HG02938 (cell line): ENCODE measurements at regions not wholly inside any gene's neighbourhood (a gene's known extent, or its start where the extent isn't known, plus 50 kb on each side); places are given as distances from the start of the nearest gene placed in this dataset.
A peak's percentile ranks its signal among the peaks of the same experiment; 100 is the strongest.

ENCODE experiments used
- ATAC-seq: cut with Tn5 transposase; IDR thresholded peaks from one replicate; pipeline ENCODE4 v1.9.1; 2021; ENCODE audit warnings: mild to moderate bottlenecking, moderate library complexity; ENCODE audit not compliant: unreplicated experiment

- no peak for ATAC-seq
Observed at GRCh38 chr7:47724335-47724982, 142.5 kb upstream of the TNS3 start.

GRCh38 chr7:47722126-47722525, 140.2 kb upstream of the TNS3 start:
- no peak for ATAC-seq

GRCh38 chr7:47721670-47722069, 139.8 kb upstream of the TNS3 start:
- ATAC-seq = no peak

- ATAC-seq = no peak
Observed at GRCh38 chr7:47720907-47721244, 139.0 kb upstream of the TNS3 start.

DNA sequence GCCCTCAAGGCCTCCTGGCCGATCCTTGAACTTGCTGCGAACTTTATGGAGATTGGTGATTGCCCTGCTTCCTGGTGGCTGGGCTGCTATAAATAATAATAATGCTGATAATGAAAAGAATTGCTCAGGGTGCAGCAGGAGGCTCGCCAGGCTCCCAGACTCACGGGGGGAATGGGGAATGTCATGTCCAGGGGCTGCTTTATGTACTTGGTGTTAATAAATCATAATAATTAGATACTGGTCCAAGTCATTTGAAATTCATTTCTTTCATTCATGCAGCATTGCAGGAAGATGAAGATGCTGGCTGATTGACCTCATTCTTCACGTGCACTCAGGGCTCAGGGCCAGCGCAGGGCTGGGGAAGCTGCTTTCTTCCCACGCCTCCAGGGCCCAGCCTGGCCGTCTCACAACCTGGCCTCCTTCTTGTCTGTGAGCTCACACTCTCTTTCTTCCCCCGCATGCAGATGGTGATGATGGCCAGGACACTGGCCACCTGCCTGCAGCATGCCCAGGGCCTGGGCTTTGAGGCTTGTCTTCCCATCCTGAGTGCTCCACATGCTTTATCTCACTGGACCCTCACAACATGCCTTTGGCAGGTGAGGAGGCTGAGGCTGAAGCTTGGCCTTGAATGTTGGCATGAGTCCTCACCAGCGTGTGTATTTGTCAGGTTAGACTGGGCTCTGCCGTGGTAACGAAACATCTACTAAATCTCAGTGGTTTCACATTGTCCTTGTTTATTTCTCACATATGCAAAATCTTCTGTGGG, 138.4 kb upstream of the TNS3 start:
- peak; percentile 81 for ATAC-seq

DNA sequence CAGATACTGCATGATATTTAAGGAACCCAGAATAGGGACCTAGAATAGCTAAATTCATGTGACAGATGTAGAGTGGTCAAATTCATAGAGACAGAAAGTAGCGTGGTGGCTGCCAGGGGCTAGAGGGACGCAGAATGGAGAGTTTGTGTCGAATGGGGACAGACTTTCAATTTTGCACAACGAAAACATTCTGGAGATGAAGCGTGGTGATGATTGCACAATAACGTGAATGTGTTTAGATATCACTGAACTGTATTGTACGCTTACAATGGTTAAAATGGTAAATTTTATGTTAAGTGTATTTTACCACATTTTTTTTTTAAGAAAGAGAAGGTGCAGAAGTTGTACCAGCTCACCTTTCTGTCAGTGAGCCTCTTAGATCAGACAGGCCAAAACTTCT, 137.8 kb upstream of the TNS3 start:
- ATAC-seq = no peak

DNA sequence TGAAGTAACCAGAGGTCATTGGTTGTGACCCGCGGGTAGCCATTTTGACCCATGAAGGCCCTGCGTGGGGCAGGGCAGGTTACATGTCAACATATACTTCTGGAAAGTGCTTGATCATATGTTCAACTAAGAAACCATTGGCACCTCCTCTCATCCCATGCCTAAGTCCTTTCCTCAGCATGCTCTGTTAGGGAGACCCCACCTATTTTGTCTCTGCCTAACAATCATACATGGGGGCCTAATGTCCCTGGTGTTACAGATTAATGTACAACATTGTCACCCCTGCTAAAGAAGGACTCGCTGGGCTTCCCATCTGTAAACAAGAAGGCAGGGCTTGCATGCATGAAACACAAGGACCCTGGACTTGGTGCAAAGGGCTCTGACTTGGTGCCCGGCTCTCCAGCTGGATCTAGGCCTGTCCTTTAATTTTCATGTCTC, 133.7 kb upstream of the TNS3 start:
- ATAC-seq = peak; percentile 17

DNA sequence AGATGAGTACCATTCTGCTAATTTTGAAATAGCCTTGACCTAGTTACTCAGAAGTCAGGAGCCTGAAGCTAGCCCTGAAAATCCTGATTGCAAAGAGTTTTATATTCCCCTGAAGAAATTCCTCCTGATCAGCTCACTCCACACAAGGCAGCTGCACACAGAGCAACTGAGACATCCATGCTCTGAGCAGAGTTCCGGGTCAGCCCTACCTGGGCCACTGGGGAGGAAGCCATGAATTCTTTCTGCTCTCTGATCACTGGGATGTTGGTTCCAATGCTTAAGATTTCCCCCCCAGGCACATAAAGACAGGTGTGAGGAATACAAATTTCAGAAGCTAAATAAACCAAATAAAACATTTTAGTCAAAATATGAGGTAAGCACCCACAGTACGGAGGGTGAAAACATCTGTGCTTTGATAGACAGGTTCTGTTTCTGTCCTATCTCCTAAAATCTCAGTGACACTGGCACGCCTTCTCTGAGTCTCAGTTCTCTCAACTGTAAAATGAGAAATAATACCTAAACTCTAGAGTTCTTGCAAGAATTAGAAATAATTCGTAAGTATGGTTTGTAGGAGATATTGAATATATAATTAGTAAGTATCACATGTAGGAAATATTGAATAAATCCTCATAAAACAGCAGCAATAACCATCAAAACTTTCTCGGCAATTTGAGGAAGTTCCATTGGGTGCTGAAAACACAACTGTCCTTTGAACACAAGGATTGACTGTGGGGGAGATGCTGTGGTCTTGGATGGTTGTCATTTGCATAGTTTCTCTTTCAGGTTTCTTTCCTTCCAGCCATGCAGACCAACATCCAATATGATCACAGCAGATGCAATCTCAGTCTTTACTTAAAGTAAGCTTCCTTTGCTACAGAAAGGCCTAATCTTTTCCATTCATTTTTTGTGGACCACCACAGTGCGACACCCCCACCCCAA, 133.0 kb upstream of the TNS3 start:
- ATAC-seq = peak; percentile 97

DNA sequence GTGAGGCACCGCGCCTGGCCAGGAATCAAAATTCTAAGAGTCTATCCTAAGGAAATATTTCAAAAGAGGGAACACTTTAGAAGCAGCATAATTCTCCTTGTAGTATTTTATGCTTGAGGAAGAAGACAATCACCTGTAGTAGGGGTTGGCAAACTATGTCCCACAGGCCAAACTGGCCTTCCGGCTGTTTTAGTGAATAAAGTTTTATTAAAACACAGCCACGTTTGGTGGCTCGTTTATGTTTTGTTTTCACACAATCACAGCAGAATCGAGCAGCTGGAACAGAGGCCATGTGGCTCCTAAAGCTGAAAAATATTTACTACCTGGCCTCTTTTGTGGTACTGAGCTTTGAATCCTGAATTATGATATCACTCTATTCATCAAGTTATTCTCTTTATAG, 131.7 kb upstream of the TNS3 start:
- no peak for ATAC-seq

- no peak for ATAC-seq
Observed at GRCh38 chr7:47712416-47712815, 130.5 kb upstream of the TNS3 start.

DNA sequence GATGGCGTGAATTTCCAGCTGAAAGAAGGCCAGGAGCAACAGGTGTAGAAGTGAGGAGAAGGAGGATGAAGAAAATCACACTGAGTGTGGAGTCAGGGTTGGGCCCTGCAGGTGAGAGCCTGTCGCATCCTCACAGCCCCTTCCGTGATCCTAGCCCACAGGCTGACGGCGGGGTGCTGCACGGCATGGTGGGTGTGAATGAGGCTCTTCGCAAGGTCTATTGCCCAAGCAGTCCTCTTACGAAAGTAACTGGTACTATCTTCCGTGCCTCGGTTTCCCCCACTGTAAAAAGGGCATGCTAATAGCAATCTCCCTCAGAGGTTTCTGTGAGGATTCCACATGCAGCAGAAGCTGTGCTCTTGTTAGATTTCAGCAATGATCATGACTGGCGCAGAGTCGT, 129.9 kb upstream of the TNS3 start:
- no peak for ATAC-seq

GRCh38 chr7:47710201-47710935, 128.5 kb upstream of the TNS3 start:
- no peak for ATAC-seq

- no peak for ATAC-seq
Observed at GRCh38 chr7:47709451-47709850, 127.5 kb upstream of the TNS3 start.

DNA sequence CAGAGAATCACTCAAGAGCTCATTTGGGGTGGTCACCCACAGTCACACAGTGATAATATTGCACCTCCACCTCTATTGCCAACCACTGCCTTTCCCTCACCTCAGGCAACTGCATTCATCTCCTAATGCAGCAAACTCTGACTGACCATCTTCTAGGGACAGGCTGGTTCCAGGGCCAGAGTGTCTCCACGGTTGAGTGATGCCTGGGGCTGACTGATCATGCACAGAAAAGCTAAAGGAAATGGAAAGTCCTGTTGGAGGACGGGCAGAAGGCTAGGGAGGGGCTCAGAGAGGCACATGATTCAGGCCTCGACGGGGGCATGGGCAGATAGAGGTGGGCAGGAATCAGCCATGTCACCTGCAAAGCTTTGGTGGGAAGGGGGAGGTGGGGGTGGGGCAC, 127.1 kb upstream of the TNS3 start:
- ATAC-seq = no peak

- ATAC-seq = no peak
Observed at GRCh38 chr7:47707583-47707982, 125.7 kb upstream of the TNS3 start.

- ATAC-seq = no peak
Observed at GRCh38 chr7:47704936-47705335, 123.0 kb upstream of the TNS3 start.

- no peak for ATAC-seq
Observed at GRCh38 chr7:47702080-47702479, 120.2 kb upstream of the TNS3 start.

GRCh38 chr7:47698386-47698785, 116.5 kb upstream of the TNS3 start:
- no peak for ATAC-seq

GRCh38 chr7:47697543-47697942, 115.6 kb upstream of the TNS3 start:
- no peak for ATAC-seq

- ATAC-seq = no peak
Observed at GRCh38 chr7:47696152-47696710, 114.3 kb upstream of the TNS3 start.

DNA sequence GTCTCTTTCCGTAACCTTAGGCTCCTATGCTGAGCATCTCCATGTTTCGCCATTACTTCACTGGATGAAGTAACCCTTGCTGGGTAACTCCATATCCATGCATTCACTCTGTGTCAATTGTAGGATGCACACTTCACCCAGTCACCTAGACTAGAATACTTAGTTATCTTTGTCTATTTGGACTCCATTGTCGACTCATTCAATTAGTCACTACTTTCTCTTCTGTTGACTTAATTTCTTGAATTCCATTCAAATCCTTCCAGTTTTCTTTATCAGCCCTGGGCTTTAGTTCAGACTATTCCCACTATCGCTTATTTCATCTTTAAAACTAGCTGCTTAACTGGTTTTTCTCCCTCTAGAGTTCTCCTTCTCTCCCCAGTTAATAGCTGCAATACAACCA, 111.3 kb upstream of the TNS3 start:
- ATAC-seq = no peak
